ENCODE measurements at regions not wholly inside any gene's neighbourhood (a gene's known extent, or its start where the extent isn't known, plus 50 kb on each side); places are given as distances from the start of the nearest gene placed in this dataset.
"Not testable (repeated sequence)": the region's sequence is repeated elsewhere in the genome, so short reads cannot be mapped to it uniquely, and the experiment has no call there.

DNA sequence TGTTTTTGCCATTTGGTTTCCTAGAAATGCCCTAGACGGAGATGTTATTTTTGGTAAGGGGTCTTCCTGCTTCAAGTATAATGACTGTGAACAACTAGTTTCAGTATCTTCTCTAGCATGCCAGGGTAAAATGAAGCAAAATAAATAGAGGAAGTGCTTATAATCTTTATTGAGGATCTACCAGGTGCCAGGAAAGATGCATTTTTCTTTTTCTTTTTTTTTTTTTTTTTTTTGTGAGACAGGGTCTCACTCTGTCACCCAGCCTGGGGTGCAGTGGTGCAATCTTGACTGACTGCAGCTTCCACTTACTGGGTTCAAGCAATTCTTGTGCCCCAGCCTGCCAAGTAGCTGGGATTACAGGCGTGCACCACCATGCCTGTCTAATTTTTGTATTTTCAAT is 146.6 kb upstream of the GRK3 start:
- not testable (repeated sequence) for DNase-seq (ENCODE audit: low read depth, low spot score)

DNA sequence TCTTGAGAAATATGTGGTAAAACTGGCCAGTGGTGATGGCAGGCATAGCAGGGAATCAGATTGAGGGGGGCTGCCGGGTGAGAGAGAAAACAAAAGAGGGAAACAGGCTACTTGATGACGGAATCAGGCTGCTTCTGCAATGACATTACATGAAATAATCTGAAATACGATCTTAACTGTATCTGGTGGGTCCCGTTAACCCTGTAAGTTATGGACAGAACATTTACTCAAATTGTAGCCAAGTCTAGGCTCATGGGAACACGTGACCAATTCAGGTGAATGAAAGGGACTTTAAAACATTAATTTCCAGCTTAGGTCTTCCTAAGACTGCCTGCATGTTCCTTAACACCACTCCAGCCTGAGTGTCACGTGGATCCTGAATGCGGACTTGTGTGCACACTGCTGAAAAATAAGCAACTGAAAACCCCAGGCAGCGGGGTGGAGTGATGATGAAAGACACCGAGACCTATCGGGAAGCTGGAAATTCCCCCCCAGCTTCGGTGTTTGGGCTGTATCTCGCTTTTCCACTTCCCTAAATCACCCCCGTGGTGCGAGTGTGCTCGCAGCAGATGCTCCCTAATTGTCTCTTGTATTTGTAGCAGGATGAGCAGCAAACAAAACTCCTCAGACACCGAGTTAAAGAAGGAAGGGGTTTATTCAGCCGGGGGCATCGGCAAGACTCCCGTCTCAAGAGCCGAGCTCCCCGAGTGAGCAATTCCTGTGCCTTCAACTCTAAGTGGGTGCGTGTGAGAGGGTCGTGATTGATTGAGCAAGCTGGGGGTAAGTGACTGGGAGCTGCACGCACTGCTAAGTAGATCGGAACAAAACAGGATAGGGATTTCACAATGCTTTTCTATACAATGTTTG is 145.0 kb upstream of the GRK3 start:
- DNase-seq (ENCODE audit: low read depth, low spot score) = no peak

DNA sequence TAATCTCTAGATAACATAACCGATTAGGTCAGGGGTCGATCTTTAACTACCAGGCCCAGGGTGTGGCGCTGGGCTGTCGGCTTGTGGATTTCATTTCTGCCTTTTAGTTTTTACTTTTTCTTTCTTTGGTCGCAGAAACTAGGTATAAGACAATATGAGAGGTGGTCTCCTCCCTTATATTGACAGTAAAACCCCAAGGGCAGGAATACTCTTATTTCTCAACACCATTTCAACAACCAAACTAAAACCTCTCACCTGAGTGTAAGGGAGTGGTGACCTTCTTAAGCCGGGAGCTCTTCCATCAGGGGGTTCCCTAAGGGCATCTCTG is 144.4 kb upstream of the GRK3 start:
- not testable (repeated sequence) for DNase-seq (ENCODE audit: low read depth, low spot score)

DNA sequence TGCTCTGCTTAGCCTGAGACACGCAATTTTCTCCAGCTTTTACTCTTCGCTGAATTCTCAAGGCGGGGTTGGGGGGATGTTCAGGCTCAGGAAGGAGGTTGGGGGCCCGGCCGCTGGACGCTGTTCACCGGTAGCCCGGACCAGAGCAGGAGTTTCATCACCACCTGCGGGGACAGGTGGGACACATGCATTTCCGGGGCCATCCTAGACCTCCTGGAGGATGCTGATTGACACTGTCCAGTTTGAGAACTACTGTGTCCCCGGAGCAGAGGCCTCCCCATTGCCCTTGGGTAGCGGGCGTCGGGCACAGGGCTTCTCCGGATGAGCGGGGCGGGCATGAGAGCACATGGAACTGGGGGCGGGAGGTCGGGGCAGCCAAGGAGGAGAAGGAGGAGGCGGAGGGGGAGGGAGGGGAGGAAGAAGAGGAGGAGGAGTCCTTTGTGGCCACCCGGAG is 144.0 kb upstream of the GRK3 start:
- DNase-seq (ENCODE audit: low read depth, low spot score) = no peak

DNA sequence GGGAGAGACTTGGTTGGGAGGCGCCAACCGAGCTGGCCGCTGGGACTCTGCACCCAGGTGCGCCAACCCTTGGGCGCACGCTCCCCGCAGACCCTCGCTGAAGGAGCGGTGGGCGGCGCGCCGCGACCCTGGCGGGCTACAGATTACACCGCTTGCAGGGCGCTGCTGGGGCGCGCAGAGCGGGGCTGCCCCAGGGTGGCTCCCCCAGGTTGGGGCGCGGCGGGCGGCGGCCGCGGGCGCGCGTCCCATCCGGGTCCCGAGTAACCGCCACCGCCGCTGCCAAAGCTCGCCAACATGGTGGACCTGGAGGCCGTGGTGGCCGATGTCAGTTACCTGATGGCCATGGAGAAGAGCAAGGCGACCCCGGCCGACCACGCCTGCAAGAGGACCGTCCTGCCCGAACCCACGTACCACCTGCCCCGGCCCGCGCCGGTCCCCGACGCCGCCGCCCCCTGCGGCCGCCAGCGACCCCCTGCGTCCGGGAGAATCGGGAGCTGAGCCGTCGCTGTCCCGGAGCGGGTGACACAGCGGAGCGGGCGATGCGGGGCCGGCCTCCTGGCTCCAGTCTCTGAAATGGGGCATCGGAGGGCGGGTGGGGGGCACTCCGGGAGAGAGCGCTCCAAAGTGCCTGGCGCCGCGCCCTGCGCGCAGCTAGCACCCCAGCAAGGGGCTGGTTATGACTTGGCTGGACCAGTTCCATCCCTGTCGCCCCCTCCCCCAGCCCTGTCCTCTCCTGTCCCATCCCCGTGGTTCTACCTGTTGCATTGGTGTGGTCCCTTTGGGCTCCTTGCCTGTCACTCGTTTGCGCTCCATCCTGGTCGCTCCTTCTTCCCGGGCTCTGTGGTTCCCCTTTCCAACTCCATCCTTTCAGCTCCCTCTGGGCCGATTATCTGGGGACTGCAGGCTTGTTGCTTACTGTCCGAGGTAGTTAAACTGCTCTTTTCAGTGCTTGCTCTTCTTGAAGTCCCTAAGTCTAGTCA is 143.3 kb upstream of the GRK3 start:
- DNase-seq (ENCODE audit: low read depth, low spot score) = no peak

DNA sequence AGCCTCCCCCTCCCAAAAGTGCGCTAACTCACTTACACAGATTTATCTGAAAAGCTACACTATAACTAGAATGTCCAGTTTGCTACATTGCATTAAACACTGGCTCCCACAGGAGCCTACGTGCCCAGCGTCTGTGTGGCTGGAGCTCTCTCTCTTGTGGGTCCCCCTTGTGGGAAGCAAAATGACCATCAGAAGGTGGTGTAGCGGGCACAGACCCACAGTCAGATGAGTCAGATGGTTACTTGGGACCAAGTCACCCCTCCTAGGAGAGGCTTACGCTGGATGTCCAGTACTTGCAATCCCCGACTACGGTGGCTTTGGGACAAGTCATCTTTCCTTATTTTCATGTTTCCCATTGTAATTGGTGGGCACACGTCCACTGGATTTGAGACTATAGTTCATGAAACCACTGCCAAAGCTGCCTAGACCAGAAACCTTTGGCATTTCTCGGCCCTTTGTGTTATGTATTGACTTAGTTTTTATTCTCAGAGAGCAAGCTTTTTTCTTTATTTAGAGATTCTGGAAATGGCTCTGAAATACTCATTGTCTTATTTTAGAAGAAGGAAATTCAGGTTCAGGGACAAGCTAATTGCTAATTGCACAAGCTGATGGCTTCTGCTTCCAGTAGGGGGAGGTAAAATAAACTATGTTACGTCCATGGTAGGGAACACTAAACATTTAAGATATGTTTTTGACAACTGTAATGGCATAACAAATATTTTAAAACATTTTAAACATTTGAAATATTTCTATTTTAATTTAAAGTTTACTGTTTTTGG is 137.8 kb upstream of the GRK3 start:
- not testable (repeated sequence) for DNase-seq (ENCODE audit: low read depth, low spot score)

DNA sequence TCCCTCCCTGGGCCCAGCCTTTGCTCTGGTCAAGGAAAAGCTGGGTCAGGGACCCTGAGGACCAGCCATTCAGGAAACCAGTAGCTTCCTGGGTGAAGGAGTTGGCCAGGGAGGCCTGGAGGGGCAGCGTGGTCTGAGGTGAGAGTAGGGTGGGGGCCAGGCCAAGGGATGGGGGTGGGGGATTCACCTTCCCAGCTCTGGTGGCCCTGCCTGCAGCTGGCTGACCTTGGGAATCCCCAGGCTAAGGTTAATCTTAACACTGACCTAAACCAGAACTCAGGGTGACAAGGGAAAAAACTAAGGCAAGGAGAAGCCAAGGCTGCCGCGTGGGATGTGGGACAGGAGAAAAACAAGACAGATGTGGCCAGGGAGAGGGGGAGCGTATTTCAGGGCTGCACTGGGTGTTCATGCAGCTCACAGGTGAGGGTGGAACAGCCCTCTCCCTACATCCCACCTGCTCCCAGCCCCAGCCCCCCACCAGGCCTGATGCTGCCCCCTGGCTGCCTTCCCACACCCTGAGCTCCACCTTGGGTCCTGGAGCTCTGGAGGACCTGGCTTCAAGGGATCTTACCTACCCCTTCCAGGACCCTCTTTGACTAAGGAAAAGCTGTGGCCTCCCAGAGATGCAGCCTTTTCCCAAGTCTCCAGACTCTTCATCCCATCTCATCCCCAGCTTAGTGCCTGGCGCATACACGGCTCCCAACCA is 132.7 kb upstream of the GRK3 start:
- DNase-seq (ENCODE audit: low read depth, low spot score) = not testable (repeated sequence)

DNA sequence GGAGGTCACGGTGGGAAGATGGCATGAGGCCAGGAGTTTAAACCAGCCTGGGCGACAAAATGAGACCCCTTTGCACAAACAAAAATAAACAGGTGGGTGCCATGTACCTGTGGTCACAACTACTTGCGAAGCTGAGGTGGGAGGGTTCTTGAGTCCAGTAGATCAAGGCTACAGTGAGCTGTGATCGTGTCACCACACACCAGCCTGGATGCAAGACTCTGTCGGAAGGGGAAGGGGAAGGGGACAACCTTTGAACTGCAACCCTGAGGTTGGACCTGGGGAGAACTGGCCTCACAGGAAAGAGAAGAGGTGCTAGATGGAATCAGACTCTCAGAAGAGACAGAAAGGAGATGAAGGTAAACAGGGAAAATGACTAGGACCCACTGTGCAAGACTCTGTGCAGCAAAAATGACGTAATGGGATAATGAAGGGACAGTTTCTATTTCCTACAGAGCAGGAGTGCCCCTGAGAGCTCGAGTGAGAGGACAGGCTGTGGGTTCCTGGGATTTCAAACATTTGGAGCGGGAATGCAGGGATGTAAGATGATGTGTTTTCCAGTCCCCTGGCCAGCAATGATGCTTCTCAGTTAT is 131.0 kb upstream of the GRK3 start:
- not testable (repeated sequence) for DNase-seq (ENCODE audit: low read depth, low spot score)

DNA sequence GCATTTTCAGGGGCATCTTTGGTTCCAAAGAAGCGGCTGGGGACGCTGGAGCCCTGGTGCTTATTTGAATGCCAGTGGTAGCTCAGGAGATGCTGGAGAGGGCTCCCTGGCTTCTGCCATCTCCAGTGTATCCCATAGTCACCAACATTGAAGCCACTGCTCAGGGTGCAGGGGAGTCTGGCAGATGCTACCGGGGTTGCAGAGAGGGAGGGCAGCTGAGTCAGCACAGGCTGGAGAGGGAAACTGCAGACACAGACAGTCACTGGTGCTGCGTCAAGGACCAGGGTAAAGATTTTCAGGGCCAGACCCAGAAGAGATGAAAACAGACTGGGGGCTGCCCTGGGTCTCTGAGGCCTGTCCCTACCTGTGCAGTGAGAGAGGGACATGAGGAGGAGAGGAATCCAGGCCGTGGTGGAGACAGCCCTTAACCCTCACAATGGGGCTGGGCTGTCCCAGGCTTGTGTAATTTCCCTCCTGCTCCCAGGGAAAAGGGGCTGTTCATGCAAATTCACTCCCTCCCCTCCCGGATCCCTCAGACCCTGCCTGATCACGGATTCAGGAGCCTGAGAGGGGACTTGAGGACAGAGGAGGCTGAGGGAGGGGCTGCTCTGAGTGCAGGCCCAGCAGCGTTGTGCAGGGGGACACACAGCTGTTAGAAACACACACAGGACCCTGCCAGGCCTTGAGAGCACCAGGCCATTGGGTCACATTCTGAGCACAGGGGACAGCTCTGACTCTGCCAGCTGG is 126.9 kb upstream of the GRK3 start:
- no peak for DNase-seq (ENCODE audit: low read depth, low spot score)

DNA sequence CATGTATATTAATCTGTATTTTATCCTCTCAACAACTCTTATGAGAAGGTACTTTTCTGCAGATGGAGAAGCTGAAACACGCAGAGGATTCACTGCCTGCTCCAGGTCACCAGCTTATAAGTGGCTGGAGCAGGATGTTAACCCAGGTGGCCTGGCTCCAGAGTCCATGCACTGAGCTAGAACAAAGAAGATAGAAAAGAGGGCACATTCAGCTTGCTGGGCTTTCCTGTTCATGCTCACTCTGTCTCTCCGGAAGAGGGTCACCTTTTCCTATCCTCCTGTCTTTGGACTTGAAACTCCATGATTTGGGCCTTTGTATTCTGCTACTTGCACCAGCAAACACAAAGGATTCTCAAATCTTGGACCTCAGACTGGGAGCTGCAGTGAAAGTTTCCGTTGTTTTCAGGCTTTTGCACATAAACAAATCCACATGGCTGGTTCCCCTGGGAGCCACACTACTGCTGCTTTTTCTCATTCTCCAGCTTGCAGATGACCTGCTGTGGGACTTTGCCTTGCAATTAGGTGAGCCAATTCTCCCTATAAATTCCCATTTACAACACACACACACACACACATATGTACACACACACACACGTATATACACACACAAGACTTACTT is 117.3 kb upstream of the GRK3 start:
- DNase-seq (ENCODE audit: low read depth, low spot score) = no peak

DNA sequence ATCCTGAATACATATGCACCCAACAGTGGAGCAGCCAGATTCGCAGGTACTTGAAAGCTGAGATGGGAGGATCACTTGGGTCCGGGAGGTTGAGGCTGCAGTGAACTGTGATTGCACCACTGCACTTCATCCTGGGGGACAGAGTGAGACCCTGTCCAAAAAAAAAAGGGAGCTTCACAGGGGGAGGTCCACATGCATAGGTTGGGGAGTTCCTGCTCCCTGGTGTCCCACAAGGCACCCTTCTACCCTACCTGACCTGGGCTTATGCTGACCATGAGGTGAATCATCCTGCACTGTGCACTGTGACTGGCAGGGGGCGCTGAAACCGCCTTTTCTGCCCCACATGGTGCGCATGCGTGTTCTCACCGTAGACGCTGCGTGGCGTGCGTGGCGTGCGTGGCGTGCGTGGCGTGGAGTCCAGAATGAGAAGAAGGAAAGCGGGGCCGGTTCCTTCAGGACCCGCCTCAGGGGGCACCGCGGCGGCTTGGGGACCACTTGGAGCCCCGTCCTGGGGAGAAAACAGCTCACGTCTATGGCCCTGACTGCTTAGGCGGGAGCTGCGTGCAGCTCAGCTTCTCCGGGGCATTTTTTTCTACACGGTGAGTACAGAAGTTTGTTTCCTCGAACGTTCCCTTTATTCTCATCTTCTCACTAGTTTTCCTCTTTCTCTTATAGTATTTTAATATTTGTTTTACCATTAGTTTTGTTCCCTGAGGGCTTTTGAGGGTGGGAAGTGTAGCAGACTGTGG is 116.6 kb upstream of the GRK3 start:
- peak; percentile 57 for DNase-seq (ENCODE audit: low read depth, low spot score)

DNA sequence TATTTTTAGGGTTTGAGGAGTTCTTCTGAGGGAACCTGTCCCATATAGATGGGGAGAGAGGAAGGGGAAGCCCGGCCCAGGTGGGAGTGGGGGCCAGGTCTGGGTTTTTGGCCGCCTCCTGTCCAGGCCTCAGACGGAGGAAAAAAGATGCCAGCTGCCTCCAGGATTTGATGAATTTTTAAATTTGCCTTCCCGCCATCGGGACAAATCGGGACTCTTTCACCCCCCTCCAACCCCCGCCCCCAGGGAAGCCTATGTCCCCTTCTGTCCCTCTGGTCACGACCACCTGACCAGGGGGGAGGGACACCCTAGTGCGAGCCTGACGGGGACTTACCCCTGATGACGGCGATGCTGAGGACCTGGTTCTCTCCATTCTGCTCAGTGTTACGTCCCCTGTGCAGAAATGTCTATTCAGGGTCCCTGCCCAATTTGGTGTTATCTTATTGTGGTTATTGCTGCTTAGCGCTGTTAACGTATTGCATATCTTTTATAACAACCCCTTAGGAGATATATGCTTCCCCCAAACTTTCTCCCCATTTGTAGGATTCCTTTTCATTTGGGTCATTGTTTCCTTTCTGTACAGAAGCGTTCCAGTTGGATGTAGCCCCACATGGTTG is 115.9 kb upstream of the GRK3 start:
- no peak for DNase-seq (ENCODE audit: low read depth, low spot score)

DNA sequence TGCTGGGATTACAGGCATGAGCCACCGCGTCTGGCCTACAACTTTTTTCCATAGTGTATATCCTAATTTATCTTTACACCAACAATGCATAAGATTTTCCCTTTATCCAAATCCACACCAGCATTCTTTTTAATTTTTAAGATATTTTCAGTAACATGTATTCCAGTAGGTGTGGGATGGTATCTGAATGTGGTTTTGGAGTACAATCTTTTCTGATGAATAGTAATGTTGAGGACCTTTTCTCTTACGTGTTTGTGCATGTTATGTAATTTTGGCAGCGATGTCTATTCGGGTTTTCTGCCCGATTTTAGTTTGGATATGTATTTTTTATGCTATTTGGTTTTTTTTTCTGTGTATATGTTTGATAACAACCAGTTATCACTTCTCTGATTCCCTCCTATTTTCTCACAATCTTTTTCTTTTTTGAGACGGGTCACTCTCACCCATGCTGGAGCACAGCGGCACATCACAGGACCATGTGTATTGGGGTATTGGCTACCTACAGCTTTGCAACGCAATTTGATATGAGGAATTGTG is 114.6 kb upstream of the GRK3 start:
- no peak for DNase-seq (ENCODE audit: low read depth, low spot score)

DNA sequence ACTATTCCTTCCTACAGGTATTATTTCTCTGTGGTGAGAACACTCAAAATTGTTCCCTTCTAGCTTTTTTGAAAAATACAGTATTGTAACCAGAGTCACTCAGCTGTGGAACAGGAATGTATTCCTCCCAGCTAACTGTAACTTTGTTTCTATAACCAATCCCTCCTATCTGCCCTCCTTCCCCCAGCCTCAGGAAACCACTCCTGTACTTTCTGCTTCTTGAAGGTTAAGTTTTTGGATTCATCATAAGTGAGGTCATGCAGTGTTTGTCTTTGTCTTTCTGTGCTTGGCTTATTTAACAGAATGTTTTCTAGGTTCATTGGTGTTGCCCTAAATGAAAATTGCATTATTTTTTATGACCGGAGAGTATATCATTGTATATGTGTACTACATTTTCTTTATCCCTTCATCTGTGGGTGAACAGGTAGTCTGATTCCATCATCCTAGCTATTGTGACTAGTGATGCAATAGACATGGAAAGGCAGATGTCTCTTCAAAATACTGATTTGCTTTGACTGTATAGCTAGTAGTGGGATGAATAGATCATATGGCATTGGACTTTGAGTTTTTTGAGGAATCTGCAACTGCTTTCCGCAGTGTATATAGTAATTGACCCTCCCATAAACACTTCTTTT is 112.9 kb upstream of the GRK3 start:
- no peak for DNase-seq (ENCODE audit: low read depth, low spot score)

DNA sequence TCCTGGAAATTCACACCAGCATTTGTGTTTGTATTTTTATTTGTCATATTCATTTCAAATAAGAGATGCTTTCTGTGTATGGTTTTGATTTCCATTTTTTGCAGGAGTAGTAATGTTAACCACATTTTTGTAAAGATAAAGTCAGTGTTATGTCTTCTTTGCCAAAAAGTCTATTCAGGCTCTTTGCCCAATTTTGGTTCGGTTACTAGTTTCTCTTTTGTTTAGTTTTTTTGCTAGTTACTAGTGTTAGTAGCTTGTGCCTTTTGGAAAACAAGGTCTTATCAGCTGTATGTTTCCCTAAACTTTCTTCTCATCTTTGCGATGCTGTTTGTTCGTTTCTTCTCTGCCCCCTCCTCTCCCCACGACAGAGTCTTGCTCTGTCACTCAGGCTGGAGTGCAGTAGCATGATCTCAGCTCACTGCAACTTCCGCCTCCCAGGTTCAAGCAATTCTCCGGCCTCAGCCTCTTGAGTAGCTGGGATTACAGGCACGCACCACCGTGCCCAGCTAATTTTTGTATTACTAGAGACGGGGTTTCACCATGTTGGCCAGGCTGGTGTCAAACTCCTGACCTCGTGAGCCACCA is 112.3 kb upstream of the GRK3 start:
- no peak for DNase-seq (ENCODE audit: low read depth, low spot score)

DNA sequence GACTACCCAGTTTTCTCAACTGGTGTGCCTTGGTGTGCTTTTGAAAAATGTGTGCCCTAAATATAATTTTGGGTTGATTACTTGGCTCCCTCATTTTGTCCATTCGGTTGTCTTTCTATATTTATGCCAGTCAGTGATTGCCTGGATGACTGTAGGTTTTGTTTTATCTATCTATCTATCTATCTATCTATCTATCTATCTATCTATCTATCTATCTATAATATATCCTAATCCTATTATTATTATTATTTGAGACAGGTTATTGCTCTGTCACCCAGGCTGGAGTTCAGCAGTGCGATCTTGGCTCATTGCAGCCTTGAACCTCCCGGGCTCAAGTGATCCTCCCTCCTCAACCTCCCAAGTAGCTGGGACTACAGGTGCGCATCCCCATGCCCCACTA is 111.4 kb upstream of the GRK3 start:
- no peak for DNase-seq (ENCODE audit: low read depth, low spot score)

DNA sequence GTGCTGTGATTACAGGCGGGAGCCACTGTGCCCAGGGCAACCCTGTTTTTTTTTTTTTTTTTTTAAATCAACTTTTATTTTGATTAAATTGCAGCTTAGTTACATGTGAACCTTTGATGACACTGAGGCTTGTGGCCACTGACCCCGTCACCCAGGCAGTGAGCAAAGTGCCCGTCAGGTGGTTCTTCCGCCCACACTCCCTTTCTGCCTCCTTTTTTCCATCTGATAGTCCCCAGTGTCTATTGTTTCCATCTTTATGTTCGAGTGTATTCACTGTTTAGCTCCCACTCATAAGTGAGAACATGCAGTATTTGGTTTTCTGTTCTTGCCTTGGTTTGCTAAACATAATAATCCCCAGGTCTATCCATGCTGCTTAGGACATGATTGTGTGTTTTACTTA is 110.9 kb upstream of the GRK3 start:
- no peak for DNase-seq (ENCODE audit: low read depth, low spot score)
